Pons (tissue), 1 donor: ENCODE measurements at regions not wholly inside any gene's neighbourhood (a gene's known extent, or its start where the extent isn't known, plus 50 kb on each side); places are given as distances from the start of the nearest gene placed in this dataset.
"Not testable (repeated sequence)": the region's sequence is repeated elsewhere in the genome, so short reads cannot be mapped to it uniquely, and the experiment has no call there.

Experiments
- DNase-seq: peaks from one replicate; pipeline ENCODE4 v3.0.0-alpha.2; 2016; ENCODE audit warnings: low spot score

DNA sequence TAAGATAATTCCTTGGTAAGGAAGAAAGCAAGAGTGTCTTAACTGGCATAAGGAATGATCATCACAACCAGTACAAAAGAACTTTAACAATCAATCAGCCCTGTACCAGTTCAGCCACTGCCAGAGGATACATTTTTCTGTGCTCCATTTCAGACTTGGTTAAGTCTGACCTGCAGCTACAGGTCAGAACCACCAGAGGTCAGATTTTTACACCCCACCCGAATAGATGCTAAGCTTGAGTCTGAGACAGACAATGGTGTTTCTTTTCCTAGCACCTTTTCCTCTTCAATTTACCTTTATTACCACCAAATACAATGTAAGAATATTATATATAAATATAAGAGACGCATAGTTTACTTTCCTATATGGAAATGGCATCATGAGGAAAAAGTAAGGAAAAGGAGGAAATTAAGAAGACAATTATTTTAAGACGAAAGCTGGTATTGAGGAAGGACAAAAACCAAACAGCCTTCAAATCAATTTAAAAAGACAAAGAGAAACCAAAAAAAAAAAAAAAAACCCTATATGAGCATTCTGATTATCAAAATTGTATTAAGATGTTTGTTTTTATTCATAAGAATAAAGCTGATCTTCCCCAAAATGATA lies 215.3 kb upstream of the TTC29 start:
- DNase-seq, result peak; percentile 70

DNA sequence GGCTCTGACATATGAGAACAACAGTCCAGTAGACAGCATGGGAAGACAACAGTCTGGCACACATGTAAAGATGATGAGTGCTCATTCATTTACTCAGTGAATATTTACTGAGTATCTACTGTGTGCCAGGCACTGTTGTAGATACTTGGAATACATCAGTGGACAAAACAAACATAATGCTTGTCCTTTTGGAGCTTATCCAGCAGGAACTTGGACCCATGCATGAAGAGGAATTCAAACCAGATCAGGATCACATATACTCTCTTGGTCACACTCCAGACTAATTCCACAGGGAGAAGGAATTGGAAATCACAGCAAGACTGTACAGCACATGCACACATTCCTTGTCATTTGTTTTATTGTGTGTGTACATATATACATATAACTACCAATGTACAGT lies 217.6 kb upstream of the TTC29 start:
- no peak for DNase-seq

DNA sequence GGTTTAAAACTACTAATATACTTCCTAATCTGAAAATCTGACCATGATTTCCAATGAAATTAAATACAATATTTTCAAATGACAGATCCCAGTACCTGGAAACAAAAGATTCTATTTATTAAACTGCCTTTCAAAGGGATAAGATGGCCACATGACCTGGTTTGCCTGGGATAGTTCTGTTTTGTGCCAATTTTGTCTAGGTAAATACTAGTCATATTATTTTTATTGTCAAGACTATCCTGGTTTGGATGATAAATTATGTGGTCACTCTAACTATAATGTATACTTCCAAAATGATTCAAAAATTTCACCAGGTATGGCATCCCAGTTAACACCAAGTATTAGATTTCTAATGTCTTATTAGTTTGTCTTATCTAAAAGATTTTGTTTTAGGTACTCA lies 222.5 kb upstream of the TTC29 start:
- not testable (repeated sequence) for DNase-seq

DNA sequence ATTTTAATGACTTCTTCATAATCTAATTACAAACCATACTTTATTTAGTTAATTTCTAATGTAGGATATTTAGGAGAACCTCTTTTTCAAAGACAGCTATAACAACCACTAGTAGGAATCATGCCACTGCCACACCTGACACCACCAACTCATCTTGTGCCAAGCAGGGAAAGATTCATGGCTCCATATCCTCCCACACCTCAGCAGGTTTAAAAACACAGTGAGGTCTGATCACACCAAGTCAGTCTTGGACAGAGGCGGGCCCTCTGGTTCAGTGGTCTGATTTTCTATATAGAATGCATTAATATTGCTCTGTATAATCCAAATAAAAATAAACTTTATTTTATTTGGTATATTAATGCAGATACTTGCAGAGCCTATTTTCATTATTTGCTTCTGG lies 227.7 kb upstream of the TTC29 start:
- no peak for DNase-seq

DNA sequence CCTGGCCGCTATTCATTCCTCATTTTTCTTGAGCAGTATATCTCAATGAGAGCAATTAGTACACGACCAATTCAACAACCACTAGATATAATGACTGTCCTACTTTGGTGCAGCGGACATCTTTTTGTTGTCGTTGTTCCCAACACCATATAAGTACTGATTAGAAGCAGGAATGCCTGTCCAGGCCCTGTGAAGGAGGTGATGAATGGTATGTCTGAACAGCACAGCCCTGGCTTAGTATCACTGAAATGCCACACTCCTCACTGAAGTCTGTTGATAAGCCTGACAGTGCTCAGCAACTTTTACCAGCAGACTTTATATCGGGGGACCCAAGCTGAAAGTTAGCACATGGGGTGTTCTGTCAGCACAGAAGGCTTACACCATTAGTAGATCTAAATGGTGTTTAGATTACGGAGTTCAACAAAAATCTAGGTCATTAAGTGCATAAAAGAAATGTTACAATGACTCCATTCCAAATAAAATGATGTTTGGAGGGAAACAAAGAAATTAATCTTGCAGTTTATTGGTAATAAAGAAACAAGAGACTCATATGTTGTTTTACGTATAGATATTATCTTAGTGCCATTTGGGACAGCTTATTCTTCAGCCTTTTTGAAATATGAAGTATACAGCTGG lies 228.3 kb upstream of the TTC29 start:
- DNase-seq, result no peak

DNA sequence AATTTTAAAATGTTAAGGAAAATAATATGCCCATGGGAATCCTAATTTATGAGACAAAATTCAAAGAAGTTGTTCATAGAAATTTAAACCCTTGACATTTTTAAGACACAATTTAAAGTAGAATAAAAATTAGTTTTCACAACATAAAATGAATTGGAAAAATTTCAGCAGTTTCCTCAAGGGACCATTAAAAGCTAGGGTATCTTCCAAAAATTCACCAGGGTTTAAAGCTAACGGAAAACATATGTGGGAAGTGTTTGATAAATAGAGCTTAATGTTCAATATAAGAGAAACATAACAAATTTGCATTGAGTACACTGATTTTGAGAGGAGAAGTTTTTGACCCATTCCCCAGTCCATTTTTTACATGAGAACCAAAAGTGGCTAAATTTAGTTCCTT lies 228.9 kb upstream of the TTC29 start:
- no peak for DNase-seq

DNA sequence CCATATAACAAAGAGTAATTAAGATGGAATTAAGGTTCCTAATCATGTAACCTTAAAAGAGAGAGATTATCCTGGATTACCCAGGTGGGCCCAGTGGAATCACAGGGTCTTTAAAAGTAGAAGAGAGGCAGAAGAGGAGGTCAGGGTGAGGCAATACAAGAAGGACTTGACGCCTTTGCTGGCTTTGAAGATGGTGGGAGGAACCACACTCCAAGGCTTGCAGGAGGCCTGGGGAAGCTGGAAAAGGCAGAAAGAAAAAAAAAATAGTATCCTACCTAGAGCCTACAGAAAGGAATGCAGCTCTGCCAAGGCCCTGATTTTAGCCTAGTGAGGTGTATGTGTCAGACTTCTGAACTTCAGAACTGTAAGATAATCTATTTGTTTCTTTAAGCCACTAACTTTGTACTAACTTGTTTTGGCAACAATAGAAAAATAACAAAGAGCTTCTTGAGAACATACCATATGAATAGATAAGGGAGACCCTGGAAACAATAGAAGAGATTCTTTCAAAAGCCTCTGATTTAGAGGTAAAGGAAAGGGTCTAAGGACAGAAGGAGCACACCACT lies 229.9 kb upstream of the TTC29 start:
- no peak for DNase-seq

DNA sequence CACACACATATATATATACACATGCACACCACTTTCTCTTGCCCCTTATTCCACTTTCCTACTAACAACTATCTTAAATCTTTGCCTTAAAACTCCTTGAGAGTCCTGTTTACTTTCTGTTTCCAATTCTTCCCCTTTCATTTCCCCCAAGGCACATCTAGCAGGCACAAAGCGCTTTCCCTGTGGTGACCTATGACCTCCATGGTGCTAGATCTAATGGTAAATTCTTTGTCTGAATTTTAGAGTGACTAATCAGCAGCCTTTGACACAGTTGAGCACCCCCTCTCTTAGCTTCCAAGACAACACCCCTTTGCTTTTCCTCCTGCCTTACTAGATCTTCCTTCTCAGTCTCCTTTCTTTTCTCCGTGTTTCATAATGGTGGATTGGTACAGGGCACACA lies 236.4 kb upstream of the TTC29 start:
- DNase-seq, result no peak

DNA sequence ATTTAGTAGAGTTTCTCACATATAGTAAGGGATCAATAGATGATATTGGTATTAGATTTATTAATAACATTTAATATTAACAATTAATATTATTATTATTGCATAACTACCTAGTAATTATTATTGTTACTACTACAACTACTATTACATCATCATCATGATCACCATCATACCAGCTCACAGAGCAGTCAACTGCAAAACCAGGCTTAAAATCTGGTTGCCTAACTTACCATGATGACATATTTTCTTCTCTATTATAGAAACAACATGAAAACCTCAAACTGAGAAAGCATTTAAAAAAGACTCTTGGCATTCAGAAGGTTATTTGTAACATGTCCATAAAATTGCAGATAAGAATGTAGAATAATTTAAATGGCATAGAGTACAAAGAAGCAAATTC lies 247.0 kb upstream of the TTC29 start:
- no peak for DNase-seq

DNA sequence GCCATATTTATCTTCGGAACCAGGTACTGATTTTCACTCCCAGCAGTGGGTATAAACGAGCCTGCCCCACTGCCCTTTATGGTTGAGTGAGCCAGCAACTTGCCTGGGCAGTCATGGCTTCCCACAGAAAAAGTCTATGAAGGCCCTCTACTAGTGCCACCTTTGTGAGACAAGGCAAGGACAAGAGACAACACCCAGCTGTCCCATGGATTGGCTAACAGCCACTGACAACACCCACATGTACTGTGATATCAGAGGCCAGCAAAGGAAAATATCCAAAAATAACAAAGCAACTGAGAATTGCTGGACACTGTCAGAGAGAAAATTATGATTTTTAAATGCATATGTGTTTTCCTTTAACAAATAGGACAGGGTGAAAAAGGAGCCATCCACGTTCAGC lies 248.4 kb upstream of the TTC29 start:
- DNase-seq, result no peak

DNA sequence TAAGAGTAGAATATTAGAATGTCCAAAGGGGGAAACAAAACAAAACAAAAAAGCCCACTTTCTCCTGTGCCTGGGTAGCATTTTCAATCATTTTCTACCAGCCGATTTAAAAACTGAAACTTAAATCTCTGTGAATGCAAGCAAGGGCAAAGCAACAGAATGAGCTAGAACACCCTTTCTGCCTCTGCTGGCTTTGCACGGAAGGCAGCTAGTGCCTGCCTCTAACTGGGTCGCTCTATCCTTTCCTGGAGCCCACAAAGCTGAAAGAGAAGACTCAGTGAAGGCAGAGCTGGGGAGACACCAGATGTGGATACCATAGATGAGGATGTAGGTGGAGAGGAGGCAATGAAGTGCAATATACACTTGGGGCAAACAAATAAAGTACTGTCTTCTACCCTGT lies 248.9 kb upstream of the TTC29 start:
- DNase-seq, result no peak

DNA sequence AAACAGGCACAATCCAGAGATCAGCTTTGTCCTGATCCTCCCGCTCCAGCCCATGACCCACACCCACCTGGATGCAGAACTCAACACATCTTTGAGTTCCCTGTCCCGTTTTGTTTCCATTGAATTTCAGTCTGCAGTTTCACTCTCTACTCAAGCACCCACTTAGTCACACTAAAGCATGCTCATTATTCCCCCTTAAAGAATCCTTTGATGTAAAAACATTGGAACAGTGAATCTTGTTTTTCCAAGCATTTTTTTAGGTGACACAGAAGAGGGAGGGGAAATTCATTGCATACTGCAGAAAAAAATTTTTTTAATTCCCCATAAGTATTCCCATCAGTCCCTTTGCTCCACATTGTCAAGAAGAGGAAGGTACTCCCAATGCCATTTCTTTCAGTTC lies 249.7 kb upstream of the TTC29 start:
- no peak for DNase-seq

DNA sequence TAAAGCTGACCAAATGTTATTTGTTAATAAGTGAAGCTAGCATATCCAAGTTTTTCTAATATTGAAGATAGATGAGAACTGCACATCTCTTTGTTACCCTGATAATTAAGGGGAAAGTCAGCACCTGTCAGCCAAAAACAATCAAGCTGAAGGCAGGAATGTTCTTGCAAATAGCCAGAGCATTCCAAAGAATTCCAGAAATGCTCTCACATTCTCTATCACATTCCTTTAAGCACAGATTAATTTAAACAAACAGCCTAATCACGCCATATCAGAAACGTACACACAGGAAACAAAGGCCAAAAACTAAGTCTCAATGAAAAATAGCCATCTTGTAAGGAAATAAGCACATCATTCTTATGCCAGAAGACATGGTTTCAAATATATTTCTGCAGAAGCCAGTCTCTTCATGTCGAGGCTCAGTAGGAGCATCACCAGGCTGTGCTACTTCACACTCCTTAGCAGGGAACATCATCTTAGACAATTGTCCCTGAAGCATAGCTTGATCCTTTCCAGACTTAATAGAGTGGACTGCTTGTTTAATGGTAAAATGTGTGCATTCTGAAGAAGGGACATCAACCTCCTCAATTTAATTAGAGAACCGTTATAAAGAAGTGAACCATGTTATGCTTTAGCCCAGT lies 252.9 kb upstream of the TTC29 start:
- no peak for DNase-seq

DNA sequence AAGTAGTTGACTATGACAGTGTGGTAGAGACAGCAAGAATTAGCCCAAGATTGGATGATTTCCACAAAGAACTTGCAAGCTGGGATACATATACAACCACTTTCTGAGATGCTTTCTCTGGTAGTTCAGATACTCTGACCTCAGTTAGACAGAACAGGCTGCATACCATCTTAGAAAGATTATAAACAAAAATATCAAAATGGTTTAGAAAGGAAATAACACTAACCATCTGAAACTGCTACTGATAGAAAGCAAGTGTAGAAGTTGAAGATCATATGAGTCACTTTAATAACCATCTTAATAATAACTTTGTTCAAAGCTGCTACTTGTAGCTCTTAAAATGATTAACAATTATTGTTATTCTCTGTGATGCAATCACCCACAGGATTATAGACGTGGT lies 255.4 kb upstream of the TTC29 start:
- no peak for DNase-seq

DNA sequence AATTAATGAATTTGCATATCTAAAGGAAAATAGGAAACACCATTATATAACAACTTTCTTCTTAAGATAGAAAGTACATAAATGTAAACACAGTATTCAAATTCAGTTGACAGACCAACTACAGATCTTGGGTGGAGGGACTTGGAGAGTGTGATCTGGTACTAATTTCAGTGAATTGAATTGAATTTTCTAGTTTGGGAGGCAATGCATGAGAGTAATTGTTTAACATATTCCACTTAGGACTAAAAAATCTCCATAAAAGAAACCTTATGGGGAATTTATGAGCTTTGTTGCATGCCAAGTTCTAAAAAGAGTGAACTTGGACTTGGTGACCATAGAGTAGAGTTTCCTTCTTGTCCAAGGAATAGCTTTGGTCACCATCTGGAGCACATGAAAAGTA lies 261.1 kb upstream of the TTC29 start:
- no peak for DNase-seq

DNA sequence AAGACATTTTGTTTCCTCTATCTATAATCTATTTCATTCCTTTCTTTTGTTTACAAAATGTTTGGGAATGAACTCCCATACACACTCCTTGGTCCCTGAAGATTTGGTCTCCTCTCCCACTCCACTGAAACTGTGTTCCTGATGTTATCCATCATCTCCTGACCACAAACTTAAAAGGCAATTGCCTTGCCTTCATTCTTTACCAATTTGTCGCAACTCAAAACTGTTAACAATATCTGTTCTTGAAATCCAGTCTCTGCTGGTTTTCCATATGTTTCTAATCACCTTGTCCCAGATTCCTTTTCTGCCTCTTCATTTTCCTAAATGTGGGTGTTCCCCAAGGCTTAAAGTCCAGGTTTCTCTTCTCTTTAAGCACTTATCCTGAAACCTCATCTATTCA lies 262.2 kb upstream of the TTC29 start:
- DNase-seq, result no peak

DNA sequence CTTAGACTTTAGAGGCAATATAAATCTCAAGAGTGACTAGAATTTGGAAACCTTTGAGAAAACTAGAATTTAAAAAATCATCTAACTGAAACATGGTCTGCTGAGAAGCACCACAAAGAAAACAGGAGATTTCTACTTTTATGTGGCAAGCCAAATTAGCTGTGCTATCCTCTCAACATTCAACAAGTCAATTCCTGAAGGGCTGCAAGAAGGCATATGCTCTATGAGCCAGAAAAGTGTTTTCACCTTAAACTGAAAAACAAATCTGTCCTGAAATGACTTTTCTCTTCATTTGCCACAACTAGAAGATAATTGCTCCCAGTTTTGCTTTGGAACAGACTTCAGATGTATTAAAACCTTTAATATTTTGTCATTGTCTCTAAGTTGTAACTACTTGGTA lies 263.2 kb upstream of the EDNRA start:
- no peak for DNase-seq

DNA sequence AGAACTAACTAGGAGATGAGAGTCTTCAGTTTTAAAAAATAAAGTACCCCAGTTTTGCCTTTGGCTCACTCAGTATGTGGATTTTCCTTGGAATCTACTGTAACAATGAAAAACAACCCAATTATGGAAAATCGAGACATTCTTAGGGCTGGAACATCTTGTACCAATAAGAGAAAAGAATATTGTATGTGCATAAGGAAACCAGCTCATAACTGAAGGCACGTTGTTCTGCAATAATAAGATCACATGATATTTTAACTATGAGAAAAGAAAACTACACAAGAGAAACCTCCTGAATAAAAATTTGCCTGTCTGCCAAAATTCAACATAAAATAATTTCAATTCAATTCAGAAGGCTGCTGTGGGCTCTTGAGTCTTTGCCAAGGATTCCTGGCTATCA lies 261.8 kb upstream of the EDNRA start:
- no peak for DNase-seq

DNA sequence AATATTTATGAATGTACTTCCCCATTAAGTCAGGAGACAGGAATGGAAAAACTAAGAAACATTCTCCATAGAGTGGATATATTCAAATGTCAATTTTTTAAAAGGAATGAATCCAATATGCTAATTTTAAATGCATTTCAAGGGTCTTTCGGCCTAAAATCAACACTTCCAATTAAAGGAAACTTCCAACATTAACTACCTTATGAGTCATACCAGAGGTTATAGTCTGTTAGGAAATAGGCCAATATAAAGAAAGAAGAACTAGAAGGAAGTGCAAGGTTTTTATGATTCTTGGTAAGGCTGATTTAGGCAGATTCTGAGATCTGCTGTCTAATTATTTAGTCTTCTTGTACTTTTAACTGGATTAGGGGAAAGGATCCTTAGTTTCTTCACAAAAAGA lies 260.1 kb upstream of the EDNRA start:
- DNase-seq, result no peak

DNA sequence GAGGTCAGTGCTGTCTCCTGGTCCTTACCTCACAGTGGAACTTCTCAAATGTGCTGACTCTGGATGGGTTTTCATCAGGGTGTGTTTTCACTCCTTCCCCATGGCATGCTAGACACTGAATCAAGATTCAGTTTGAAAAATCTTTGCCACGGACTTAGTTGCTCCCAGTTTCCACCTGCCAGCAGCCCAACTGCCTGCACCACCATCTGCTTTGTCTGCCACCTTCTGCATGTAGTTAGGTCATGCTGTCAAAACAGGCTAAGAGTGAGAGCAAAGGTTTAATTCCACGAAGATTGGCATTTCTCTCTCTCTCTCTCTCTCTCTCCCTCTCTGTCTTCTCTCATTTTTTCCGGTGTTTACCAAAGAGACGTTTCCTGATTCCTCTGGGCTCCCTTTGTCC lies 258.0 kb upstream of the EDNRA start:
- no peak for DNase-seq

DNA sequence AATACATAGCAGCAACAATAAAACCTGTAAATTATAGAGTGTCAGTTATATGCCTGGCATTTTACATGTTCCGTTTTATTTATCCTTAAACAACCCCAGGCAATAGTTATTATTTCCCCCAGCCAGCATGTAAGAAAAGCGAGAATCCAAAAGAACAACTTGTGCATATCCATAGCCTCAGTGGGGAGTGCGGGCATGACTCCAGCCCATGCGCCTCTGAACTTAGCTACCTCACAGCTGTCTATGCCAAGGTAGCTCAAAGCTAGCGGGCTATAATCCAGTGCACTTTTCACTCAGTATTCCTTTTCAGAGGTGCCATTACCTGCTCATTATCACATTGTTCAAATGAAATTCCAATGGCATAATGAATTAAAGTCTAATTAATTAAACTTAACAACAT lies 257.3 kb upstream of the EDNRA start:
- DNase-seq, result no peak

DNA sequence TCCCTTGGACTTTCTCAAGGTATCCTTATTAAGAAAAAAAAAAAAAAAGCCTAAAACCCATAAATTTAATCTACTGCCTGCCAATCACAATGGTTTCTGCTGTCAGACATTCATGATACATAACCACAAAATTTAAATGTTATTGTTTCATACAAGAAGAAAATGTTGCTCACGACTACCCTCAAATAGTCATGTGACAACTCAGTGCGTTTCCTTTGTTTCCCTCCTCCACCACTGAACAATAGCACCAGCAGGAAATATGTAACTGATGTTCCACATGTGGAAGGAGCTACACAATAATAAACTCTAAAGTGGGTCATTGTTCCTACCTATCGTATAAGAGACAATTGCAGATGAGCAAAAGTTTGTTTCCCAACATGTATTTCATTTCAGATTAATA lies 244.1 kb upstream of the EDNRA start:
- no peak for DNase-seq

DNA sequence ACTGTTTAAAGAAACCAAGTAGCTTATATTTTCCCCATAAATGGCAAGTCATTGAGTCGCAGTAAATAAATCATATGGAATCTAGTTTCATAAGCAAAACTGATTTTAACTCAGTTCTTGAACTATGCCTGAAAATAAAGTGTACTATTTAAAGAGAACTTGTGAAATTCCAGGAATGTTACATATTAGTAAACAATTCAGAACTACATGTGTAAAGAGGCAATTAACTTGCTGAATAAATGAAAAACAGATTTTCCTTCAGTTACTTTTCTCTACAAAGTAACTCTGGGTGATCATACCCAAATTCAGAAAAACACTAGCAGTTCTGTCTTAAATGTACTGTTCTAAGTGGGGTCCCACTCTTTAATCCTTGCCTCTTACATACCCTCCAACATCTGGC lies 236.1 kb upstream of the EDNRA start:
- DNase-seq, result no peak

DNA sequence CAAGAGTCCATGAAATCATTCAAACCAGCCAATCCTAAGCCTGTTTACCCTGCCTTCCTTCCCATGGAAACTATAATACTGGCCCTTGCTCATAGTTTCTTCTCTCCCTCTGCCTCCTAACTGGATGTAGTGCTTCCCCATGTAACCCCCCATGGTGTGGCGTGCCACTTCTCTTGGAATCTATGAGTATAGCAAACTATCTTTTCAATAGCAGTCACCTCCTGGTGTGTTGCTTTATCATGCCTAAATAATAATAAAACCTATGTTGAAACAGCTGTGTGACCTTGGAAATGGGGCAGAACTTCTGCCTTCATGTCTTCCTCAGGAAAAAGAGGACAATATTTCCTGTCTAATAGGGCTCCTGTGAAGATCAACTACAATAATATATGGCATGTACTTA lies 234.8 kb upstream of the EDNRA start:
- no peak for DNase-seq
